OCI-M2 (cell line): ENCODE measurements at regions not wholly inside any gene's neighbourhood (a gene's known extent, or its start where the extent isn't known, plus 50 kb on each side); places are given as distances from the start of the nearest gene placed in this dataset.
A peak's percentile ranks its signal among the peaks of the same experiment; 100 is the strongest.

Experiments used
- DNase-seq: peaks from one replicate; lab custom pipeline; 2025; ENCODE audit not compliant: unreplicated experiment; lab: John Stamatoyannopoulos, UW

- no peak for DNase-seq
Measured at GRCh38 chr6:22017272-22017671, 279.6 kb downstream of the PRL start.

GRCh38 chr6:22017766-22018165, 279.1 kb downstream of the PRL start:
- no peak for DNase-seq

- DNase-seq: no peak
Measured at GRCh38 chr6:22019857-22020256, 277.0 kb downstream of the PRL start.

- DNase-seq: no peak
Measured at GRCh38 chr6:22020299-22021003, 276.4 kb downstream of the PRL start.

DNA sequence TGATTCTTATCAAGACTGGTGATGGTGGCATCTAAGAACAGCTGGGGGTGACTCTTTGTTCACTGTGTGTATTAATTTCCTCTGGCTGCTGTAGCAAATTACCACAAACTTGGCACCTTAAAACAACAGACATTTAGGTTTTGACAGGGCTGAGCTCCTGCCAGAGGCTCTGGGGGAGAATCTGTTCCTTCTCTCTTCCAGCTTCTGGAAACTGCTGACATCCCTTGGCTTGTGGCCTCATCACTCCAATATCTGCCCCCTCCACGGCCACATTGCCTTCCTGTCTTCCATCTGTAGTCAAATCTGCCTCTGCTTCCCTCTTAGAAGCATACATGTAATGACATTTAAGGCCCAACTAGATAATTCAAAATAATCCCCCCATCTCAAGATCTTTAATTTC, 274.9 kb downstream of the PRL start:
- no peak for DNase-seq

DNA sequence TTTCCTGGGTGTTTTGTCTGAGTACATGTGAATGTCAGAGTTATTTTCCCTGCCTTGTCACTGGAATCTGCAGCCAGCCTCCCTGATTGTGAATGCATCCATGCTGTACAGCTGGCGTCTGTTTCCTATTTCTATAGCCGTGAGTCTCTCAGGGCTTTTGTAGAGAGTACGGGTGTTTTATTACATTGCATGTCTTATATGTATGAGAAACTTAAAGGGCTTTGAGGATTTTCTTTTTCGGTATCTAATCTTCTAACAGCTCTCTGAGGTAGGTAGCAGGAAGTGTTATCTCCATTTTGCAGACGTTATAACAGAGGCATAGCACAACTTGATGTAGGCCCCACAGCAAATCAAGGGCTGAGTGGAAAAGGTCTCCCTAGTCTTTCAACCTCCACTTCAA, 272.9 kb downstream of the PRL start:
- DNase-seq: no peak

- no peak for DNase-seq
Measured at GRCh38 chr6:22024973-22025467, 271.8 kb downstream of the PRL start.

- DNase-seq: peak; percentile 89
Measured at GRCh38 chr6:22025468-22026163, 271.2 kb downstream of the PRL start.

DNA sequence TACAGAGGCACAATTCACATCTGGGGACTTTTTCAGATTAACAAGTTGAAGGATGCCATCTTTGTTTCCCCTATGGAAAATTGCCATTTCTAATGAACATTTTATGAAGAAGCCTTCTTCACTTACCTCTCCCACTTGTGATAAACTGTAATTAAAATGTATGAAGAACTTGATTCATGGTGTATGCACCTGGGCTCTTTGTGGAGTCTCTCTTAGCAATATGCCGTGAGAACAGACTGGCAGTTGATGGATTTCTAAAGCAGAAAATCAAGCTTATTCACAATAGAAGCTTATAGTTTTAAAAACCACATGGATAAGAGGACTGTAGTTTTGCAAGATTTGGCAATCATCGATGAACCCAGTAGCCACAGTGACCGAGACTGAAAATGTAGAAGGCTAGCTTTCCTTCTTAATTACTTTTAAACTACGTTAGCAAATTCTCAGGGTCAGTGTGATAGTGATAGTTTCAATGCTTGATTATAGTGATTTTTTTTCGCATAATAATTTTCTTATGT, 270.6 kb downstream of the PRL start:
- no peak for DNase-seq

GRCh38 chr6:22027040-22027725, 269.7 kb downstream of the PRL start:
- DNase-seq: no peak

DNA sequence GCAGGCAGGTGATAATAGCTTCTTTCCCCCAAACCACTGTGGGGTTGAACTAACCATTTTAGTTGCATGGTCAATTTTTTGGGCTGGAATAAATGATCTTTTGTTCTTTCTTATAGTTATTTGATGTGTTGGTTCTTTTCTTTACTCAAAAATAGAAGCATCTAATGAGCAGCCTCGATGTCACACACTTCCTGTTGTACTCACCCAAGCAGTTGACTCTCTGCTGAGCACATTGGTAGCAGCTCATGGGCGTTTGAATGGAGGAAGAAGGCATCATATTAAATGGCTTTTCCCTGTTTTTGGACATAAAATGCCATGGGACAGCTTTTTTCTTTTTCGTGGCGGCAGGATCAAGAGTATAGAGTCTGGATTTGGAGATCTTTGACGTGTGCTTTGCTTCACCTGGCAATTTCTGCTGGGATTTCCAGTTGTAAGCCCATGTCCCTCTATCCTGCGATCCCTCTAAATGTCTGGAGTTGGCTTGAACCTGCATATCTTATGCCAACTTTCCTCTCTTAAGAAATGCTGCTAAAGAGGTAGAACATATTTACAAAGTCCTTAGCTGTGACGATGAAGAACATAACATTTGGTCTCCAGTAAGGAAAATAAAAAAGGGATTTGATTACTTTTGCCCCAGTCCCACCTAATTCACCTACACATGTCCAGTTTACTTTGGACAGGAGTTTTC, 268.3 kb downstream of the PRL start:
- no peak for DNase-seq

GRCh38 chr6:22029171-22029570, 267.7 kb downstream of the PRL start:
- DNase-seq: no peak

GRCh38 chr6:22030730-22031619, 265.9 kb downstream of the PRL start:
- no peak for DNase-seq

- DNase-seq: no peak
Measured at GRCh38 chr6:22035690-22036089, 261.1 kb downstream of the PRL start.

- DNase-seq: no peak
Measured at GRCh38 chr6:22036275-22036674, 260.6 kb downstream of the PRL start.

DNA sequence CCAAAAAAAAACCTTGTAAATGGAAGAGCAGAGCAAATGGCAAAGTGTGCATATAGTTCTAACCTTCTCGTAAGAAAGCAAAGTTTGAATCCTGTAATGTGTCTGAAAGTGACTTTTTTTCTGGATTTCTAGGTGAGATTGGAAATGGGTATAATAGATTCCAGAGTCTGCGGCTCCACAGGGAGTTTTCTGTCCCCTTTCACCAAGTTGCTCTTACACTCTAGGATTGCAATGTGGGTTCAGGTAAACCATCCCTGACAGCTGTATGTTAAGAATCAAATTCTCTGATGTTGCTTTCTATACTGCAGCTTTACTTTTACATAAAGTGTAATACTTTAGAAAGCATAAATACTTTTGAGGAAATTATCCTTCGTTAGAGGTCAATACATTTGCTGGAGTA, 260.1 kb downstream of the PRL start:
- no peak for DNase-seq

- no peak for DNase-seq
Measured at GRCh38 chr6:22041797-22042480, 254.9 kb downstream of the PRL start.

GRCh38 chr6:22042706-22043105, 254.1 kb downstream of the PRL start:
- no peak for DNase-seq

DNA sequence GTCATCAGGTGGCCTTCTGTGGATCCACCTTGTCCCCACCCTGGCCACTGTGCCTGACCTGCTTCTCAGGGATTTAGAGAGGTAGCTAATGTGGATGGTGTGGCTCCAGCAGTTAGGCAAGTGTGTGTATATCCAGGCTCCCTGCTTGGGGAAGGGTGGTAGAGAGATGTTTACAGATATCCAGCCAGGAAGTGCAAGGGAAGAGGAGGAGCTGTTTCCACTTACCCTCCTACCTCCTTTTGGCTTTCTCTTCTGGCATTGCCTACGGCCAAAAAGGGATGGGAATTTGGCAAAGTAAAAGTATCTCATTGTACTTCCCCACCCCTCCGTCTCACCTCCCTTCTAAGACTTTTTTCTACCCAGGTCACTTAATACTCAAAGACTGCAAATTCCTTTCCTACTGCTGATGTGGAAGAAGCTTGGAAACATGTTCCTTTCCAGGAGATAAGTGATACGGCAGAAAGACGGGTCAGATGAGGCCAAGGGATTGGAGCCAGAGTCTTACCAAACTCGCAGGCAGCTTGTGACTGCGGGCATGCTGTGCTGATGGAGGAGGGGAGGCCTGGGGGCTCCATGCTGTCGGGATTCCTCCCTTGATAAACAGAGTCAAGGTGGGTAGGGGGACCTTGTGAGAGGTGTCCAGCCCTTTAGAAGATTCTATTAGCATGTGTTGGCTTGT, 253.4 kb downstream of the PRL start:
- no peak for DNase-seq
